ENCODE measurements at regions not wholly inside any gene's neighbourhood (a gene's known extent, or its start where the extent isn't known, plus 50 kb on each side); places are given as distances from the start of the nearest gene placed in this dataset.

DNA sequence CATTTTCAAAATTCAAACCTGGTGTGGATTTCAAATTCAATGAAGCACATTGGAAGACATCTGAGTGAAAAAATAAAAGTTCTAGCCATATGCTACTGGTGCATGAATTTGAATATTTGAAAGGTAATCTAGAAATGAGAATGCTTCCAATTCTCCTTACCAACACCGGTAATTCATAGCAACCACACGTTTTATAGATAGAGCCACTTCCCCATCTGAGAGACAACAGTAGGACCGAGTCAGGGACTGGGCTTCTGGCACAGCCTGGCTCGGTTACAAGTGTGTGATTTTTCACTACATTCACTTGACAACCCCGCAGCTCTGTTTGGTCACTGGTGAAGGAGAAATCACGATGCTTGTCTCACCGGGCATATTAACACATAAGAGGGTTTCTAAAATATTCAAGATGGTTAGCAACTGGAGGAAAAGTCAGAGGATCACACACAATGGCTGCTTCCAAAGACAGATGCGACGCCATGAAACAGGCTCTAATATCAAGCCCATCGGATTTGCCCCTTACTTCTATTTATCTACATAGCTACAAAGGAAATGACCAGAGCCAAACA lies 86.5 kb upstream of the FOXN3 start:
- Histone ChIP-seq H3K27ac (ENCODE audit: poor library complexity, severe bottlenecking) (no peak overlapping the region), H3K4me3 (ENCODE audit: severe bottlenecking) (no peak overlapping the region), H3K4me1 (ENCODE audit: insufficient read depth, poor library complexity, severe bottlenecking) (peaks cover 20% of the 10 kb centered on the region), H3K9me3 (ENCODE audit: severe bottlenecking) (no peaks in the 10 kb centered on the region), H3K27me3 (ENCODE audit: insufficient read depth, poor library complexity, severe bottlenecking) (no peaks in the 10 kb centered on the region), H3K36me3 (ENCODE audit: low read depth) (no peaks in the 10 kb centered on the region)
- ATAC-seq (ENCODE audit: low read depth) (no peak), DNase-seq (ENCODE audit: low spot score) (no peak)
- TF ChIP-seq CTCF (IDR thresholded peaks at IDR 0.05; ENCODE audit: poor library complexity, severe bottlenecking): no peak

GRCh38 chr14:89502966-89503365 lies 85.9 kb upstream of the FOXN3 start:
- ATAC-seq (ENCODE audit: low read depth) (no peak), DNase-seq (ENCODE audit: low spot score) (no peak)
- Histone ChIP-seq H3K27me3 (ENCODE audit: insufficient read depth, poor library complexity, severe bottlenecking) (no peaks in the 10 kb centered on the region), H3K27ac (ENCODE audit: poor library complexity, severe bottlenecking) (no peak overlapping the region), H3K4me1 (ENCODE audit: insufficient read depth, poor library complexity, severe bottlenecking) (peaks cover 14% of the 10 kb centered on the region), H3K9me3 (ENCODE audit: severe bottlenecking) (no peaks in the 10 kb centered on the region), H3K4me3 (ENCODE audit: severe bottlenecking) (no peak overlapping the region), H3K36me3 (ENCODE audit: low read depth) (no peaks in the 10 kb centered on the region)
- TF ChIP-seq CTCF (IDR thresholded peaks at IDR 0.05; ENCODE audit: poor library complexity, severe bottlenecking): no peak

- DNase-seq (ENCODE audit: low spot score) (no peak), ATAC-seq (ENCODE audit: low read depth) (no peak)
- H3K36me3 ChIP-seq (ENCODE audit: low read depth): no peaks in the 10 kb centered on the region
- no peaks in the 10 kb centered on the region for H3K27me3 ChIP-seq (ENCODE audit: insufficient read depth, poor library complexity, severe bottlenecking)
- TF ChIP-seq CTCF (IDR thresholded peaks at IDR 0.05; ENCODE audit: poor library complexity, severe bottlenecking): no peak
- no peak overlapping the region for H3K27ac ChIP-seq (ENCODE audit: poor library complexity, severe bottlenecking)
- H3K4me1 ChIP-seq (ENCODE audit: insufficient read depth, poor library complexity, severe bottlenecking): no peaks in the 10 kb centered on the region
- no peak overlapping the region for H3K4me3 ChIP-seq (ENCODE audit: severe bottlenecking)
- no peaks in the 10 kb centered on the region for H3K9me3 ChIP-seq (ENCODE audit: severe bottlenecking)
These were observed 84.3 kb upstream of the FOXN3 start for GRCh38 chr14:89501381-89501780.

DNA sequence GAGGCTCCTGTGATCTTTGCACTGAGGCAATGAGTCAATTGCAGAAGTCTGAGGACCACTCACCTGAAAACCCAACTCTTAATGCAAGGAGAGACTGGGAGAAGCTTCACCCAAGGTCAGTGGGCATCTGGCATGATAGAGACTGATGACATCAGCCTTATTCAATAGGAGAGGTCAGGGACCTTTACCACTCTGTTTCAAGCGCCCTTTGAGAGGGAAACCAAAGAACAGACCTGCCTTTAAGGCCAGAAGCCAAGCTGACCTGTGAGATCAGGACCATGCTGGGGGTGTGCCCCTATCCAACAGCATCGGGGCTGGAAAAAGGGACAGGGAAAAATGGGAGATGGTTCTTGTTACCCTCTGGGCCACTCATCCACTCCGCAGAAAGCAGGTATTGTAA lies 83.3 kb upstream of the FOXN3 start:
- no peaks in the 10 kb centered on the region for H3K4me1 ChIP-seq (ENCODE audit: insufficient read depth, poor library complexity, severe bottlenecking)
- no peak for DNase-seq (ENCODE audit: low spot score)
- ATAC-seq (ENCODE audit: low read depth): no peak
- H3K9me3 ChIP-seq (ENCODE audit: severe bottlenecking): no peaks in the 10 kb centered on the region
- TF ChIP-seq CTCF (IDR thresholded peaks at IDR 0.05; ENCODE audit: poor library complexity, severe bottlenecking): no peak
- no peak overlapping the region for H3K4me3 ChIP-seq (ENCODE audit: severe bottlenecking)
- no peaks in the 10 kb centered on the region for H3K36me3 ChIP-seq (ENCODE audit: low read depth)
- no peak overlapping the region for H3K27ac ChIP-seq (ENCODE audit: poor library complexity, severe bottlenecking)
- H3K27me3 ChIP-seq (ENCODE audit: insufficient read depth, poor library complexity, severe bottlenecking): no peaks in the 10 kb centered on the region

GRCh38 chr14:89498878-89499277 lies 81.8 kb upstream of the FOXN3 start:
- no peak for TF ChIP-seq CTCF (IDR thresholded peaks at IDR 0.05; ENCODE audit: poor library complexity, severe bottlenecking)
- DNase-seq (ENCODE audit: low spot score) (no peak), ATAC-seq (ENCODE audit: low read depth) (no peak)
- Histone ChIP-seq H3K4me3 (ENCODE audit: severe bottlenecking) (no peak overlapping the region), H3K27me3 (ENCODE audit: insufficient read depth, poor library complexity, severe bottlenecking) (no peaks in the 10 kb centered on the region), H3K36me3 (ENCODE audit: low read depth) (no peaks in the 10 kb centered on the region), H3K9me3 (ENCODE audit: severe bottlenecking) (no peaks in the 10 kb centered on the region), H3K27ac (ENCODE audit: poor library complexity, severe bottlenecking) (no peak overlapping the region), H3K4me1 (ENCODE audit: insufficient read depth, poor library complexity, severe bottlenecking) (no peaks in the 10 kb centered on the region)

All from RWPE2 (cell line).